HEK293T (cell line): ENCODE measurements at regions not wholly inside any gene's neighbourhood (a gene's known extent, or its start where the extent isn't known, plus 50 kb on each side); places are given as distances from the start of the nearest gene placed in this dataset.

Experiments used
- ARNT ChIP-seq: fragments of 450-650 bp; IDR thresholded peaks from 2 replicates; pipeline ENCODE4 v1.6.1; 2017; ENCODE audit warnings: mild to moderate bottlenecking
- BHLHE40 ChIP-seq: fragments of 450-650 bp; IDR thresholded peaks from 2 replicates; pipeline ENCODE4 v1.6.1; 2016; ENCODE audit warnings: mild to moderate bottlenecking, moderate library complexity, borderline replicate concordance
- ZNF384 ChIP-seq: fragments of 450-650 bp; IDR thresholded peaks from 2 replicates; pipeline ENCODE4 v1.6.1; 2016

GRCh38 chr12:71220260-71220659, 62.5 kb upstream of the TSPAN8 start:
- no peak for TF ChIP-seq BHLHE40
- TF ChIP-seq ARNT = no peak
- no peak for TF ChIP-seq ZNF384
